Muscle of arm (tissue), 1 donor: ENCODE measurements at regions not wholly inside any gene's neighbourhood (a gene's known extent, or its start where the extent isn't known, plus 50 kb on each side); places are given as distances from the start of the nearest gene placed in this dataset.
A peak's percentile ranks its signal among the peaks of the same experiment; 100 is the strongest.

Experiments used
- DNase-seq: peaks from one replicate; pipeline ENCODE4 v3.0.0-alpha.2; 2013

- DNase-seq, result no peak
These were observed 78.0 kb downstream of the ZIC5 start for GRCh38 chr13:99893567-99893966.

- DNase-seq, result no peak
These were observed 78.6 kb downstream of the ZIC5 start for GRCh38 chr13:99892866-99893504.

GRCh38 chr13:99892196-99892613 is 79.4 kb downstream of the ZIC5 start:
- no peak for DNase-seq

GRCh38 chr13:99886706-99887105 is 84.9 kb downstream of the ZIC5 start:
- no peak for DNase-seq

GRCh38 chr13:99884913-99885312 is 86.7 kb downstream of the ZIC5 start:
- no peak for DNase-seq

- DNase-seq, result no peak
These were observed 87.8 kb downstream of the ZIC5 start for GRCh38 chr13:99883805-99884204.

GRCh38 chr13:99878921-99879610 is 92.5 kb downstream of the ZIC5 start:
- DNase-seq, result no peak

- no peak for DNase-seq
These were observed 94.9 kb downstream of the ZIC5 start for GRCh38 chr13:99876651-99877050.

- no peak for DNase-seq
These were observed 96.2 kb downstream of the ZIC5 start for GRCh38 chr13:99875391-99875790.

- DNase-seq, result no peak
These were observed 97.6 kb downstream of the ZIC5 start for GRCh38 chr13:99873832-99874430.

GRCh38 chr13:99873141-99873540 is 98.4 kb downstream of the ZIC5 start:
- no peak for DNase-seq

GRCh38 chr13:99871249-99871898 is 100.2 kb downstream of the ZIC5 start:
- DNase-seq, result no peak

GRCh38 chr13:99870541-99870940 is 101.0 kb downstream of the ZIC5 start:
- no peak for DNase-seq

GRCh38 chr13:99869830-99870229 is 101.7 kb downstream of the ZIC5 start:
- no peak for DNase-seq

- no peak for DNase-seq
These were observed 102.8 kb downstream of the ZIC5 start for GRCh38 chr13:99868767-99869166.

GRCh38 chr13:99867535-99868257 is 103.9 kb downstream of the ZIC5 start:
- DNase-seq, result peak; percentile 11

- no peak for DNase-seq
These were observed 104.8 kb downstream of the ZIC5 start for GRCh38 chr13:99866781-99867180.

GRCh38 chr13:99865420-99865930 is 106.1 kb downstream of the ZIC5 start:
- no peak for DNase-seq

GRCh38 chr13:99864627-99864990 is 107.0 kb downstream of the ZIC5 start:
- no peak for DNase-seq

- no peak for DNase-seq
These were observed 107.6 kb downstream of the ZIC5 start for GRCh38 chr13:99863789-99864626.

GRCh38 chr13:99862244-99862643 is 109.3 kb downstream of the ZIC5 start:
- no peak for DNase-seq
